ENCODE measurements at regions not wholly inside any gene's neighbourhood (a gene's known extent, or its start where the extent isn't known, plus 50 kb on each side); places are given as distances from the start of the nearest gene placed in this dataset.

GRCh38 chr3:40968666-40969065 lies 230.6 kb upstream of the CTNNB1 start:
- Histone ChIP-seq H3K4me3 (no peak overlapping the region), H3K36me3 (no peaks in the 10 kb centered on the region), H3K9me3 (no peaks in the 10 kb centered on the region), H3K27ac (no peak overlapping the region), H3K4me1 (peaks cover 0 to 31% (median 25%) of the 10 kb centered on the region in 3 donors), H3K27me3 (no peaks in the 10 kb centered on the region)
- no peak for TF ChIP-seq CTCF (IDR thresholded peaks at IDR 0.05)
- no peak for TF ChIP-seq POLR2A (IDR thresholded peaks at IDR 0.05)
- intact Hi-C loops (cut with DNase I): no loop called here
- DNase-seq: no peak
- 40 to 54% methylated on average over 1 of the region's 1 CpG for WGBS, 2 donors

GRCh38 chr3:40969341-40969740 lies 230.0 kb upstream of the CTNNB1 start:
- Histone ChIP-seq H3K27ac (no peak overlapping the region), H3K36me3 (no peaks in the 10 kb centered on the region), H3K9me3 (no peaks in the 10 kb centered on the region), H3K4me3 (no peak overlapping the region), H3K27me3 (no peaks in the 10 kb centered on the region), H3K4me1 (peaks cover 0 to 31% (median 25%) of the 10 kb centered on the region in 3 donors)
- no peak for DNase-seq
- TF ChIP-seq POLR2A (IDR thresholded peaks at IDR 0.05): no peak
- no peak for TF ChIP-seq CTCF (IDR thresholded peaks at IDR 0.05)
- intact Hi-C loops (cut with DNase I): no loop called here
- 77 to 90% methylated on average over 1 to 3 of the region's 3 CpGs for WGBS, 2 donors

GRCh38 chr3:40969756-40970466 lies 229.4 kb upstream of the CTNNB1 start:
- DNase-seq: no peak
- no peaks in the 10 kb centered on the region for H3K36me3 ChIP-seq
- no peak for TF ChIP-seq POLR2A (IDR thresholded peaks at IDR 0.05)
- no peak for TF ChIP-seq CTCF (IDR thresholded peaks at IDR 0.05)
- peaks cover 0 to 31% (median 25%) of the 10 kb centered on the region in 3 donors for H3K4me1 ChIP-seq
- no peak overlapping the region for H3K27ac ChIP-seq
- no peak overlapping the region for H3K4me3 ChIP-seq
- H3K9me3 ChIP-seq: no peaks in the 10 kb centered on the region
- 87 to 91% methylated on average over 3 of the region's 3 CpGs for WGBS, 2 donors
- intact Hi-C loops (cut with DNase I): no loop called here
- H3K27me3 ChIP-seq: no peaks in the 10 kb centered on the region

GRCh38 chr3:40971191-40972168 lies 227.8 kb upstream of the CTNNB1 start:
- WGBS, 2 donors: 17 to 20% methylated on average over 9 to 10 of the region's 10 CpGs
- H3K4me3 ChIP-seq: no peak overlapping the region
- peak overlapping the region; percentile 24 to 83 (median 64) for H3K27ac ChIP-seq
- TF ChIP-seq CTCF (IDR thresholded peaks at IDR 0.05) (peak in 1 of 6 experiments; percentile 8), POLR2A (IDR thresholded peaks at IDR 0.05) (no peak)
- intact Hi-C loops (cut with DNase I): no loop called here
- no peaks in the 10 kb centered on the region for H3K27me3 ChIP-seq
- no peak for DNase-seq
- no peaks in the 10 kb centered on the region for H3K9me3 ChIP-seq
- peaks cover 0 to 46% (median 25%) of the 10 kb centered on the region in 3 donors for H3K4me1 ChIP-seq
- H3K36me3 ChIP-seq: no peaks in the 10 kb centered on the region

GRCh38 chr3:40972350-40972749 lies 227.0 kb upstream of the CTNNB1 start:
- Histone ChIP-seq H3K4me1 (peaks cover 0 to 46% (median 25%) of the 10 kb centered on the region in 3 donors), H3K36me3 (no peaks in the 10 kb centered on the region), H3K9me3 (no peaks in the 10 kb centered on the region), H3K4me3 (no peak overlapping the region), H3K27me3 (no peaks in the 10 kb centered on the region), H3K27ac (peak overlapping the region in 2 of 4 donors; percentile 56 to 73)
- intact Hi-C loops (cut with DNase I): no loop called here
- no peak for DNase-seq
- WGBS, 2 donors: 52 to 59% methylated on average over 4 of the region's 4 CpGs
- TF ChIP-seq CTCF (IDR thresholded peaks at IDR 0.05) (no peak), POLR2A (IDR thresholded peaks at IDR 0.05) (no peak)

Measured in esophagus squamous epithelium (tissue), 5 donors.